ENCODE measurements at regions not wholly inside any gene's neighbourhood (a gene's known extent, or its start where the extent isn't known, plus 50 kb on each side); places are given as distances from the start of the nearest gene placed in this dataset.

GRCh38 chr2:201532686-201533304 is 81.3 kb downstream of the STRADB start:
- H3K36me3 ChIP-seq (ENCODE audit: control insufficient read depth, insufficient read depth, low read length) = no peaks in the 10 kb centered on the region
- no peak for DNase-seq
- no peak overlapping the region for H3K27ac ChIP-seq (ENCODE audit: low read length)
- no peaks in the 10 kb centered on the region for H3K4me1 ChIP-seq (ENCODE audit: control insufficient read depth, insufficient read depth, low read length)
- peaks cover 19% of the 10 kb centered on the region for H3K9me3 ChIP-seq (replicated peaks; ENCODE audit: control insufficient read depth, low read depth, low read length)
- 61% methylated on average over 2 of the region's 2 CpGs for WGBS (ENCODE audit: insufficient coverage)
- H3K4me3 ChIP-seq (ENCODE audit: low read length) = no peak overlapping the region
- no peaks in the 10 kb centered on the region for H3K27me3 ChIP-seq (ENCODE audit: control insufficient read depth, insufficient read depth, low read length)

All from muscle of leg (tissue), 3 donors.